H9 (cell line): ENCODE measurements at regions not wholly inside any gene's neighbourhood (a gene's known extent, or its start where the extent isn't known, plus 50 kb on each side); places are given as distances from the start of the nearest gene placed in this dataset.

Source experiments
- DNase-seq: peaks from one replicate; pipeline ENCODE4 v3.0.0-alpha.2; 2017
- H2AFZ ChIP-seq: one replicate; pipeline ENCODE4 v1.6.1; 2013; ENCODE audit warnings: mild to moderate bottlenecking, low read length, control low read depth, moderate library complexity
- H2AK5ac ChIP-seq: 2 replicates; pipeline ENCODE4 v1.6.1; 2013; ENCODE audit warnings: low read length, control low read depth, mixed read lengths; ENCODE audit not compliant: insufficient read length
- H2BK120ac ChIP-seq: one replicate; pipeline ENCODE4 v1.6.1; 2013; ENCODE audit warnings: low read depth, mild to moderate bottlenecking, low read length, control low read depth, inconsistent platforms; ENCODE audit not compliant: poor library complexity, severe bottlenecking
- H2BK12ac ChIP-seq: 2 replicates; pipeline ENCODE4 v1.6.1; 2013; ENCODE audit warnings: low read length, control low read depth, mixed read lengths, low read depth; ENCODE audit not compliant: insufficient read length
- H2BK15ac ChIP-seq: 2 replicates; pipeline ENCODE4 v1.6.1; 2013; ENCODE audit warnings: low read depth, low read length, control low read depth
- H2BK20ac ChIP-seq: one replicate; pipeline ENCODE4 v1.6.1; 2013; ENCODE audit warnings: low read depth, mild to moderate bottlenecking, low read length, control low read depth, inconsistent platforms; ENCODE audit not compliant: poor library complexity, severe bottlenecking
- H2BK5ac ChIP-seq: 2 replicates; pipeline ENCODE4 v1.6.1; 2013; ENCODE audit warnings: low read length, control low read depth, mixed read lengths; ENCODE audit not compliant: insufficient read length
- H3K14ac ChIP-seq: 2 replicates; pipeline ENCODE4 v1.6.1; 2013; ENCODE audit warnings: low read length, control low read depth; ENCODE audit not compliant: insufficient read depth
- H3K18ac ChIP-seq: 2 replicates; pipeline ENCODE4 v1.6.1; 2013; ENCODE audit warnings: low read depth, mild to moderate bottlenecking, mixed read lengths, low read length, control low read depth; ENCODE audit not compliant: insufficient read length
- H3K23ac ChIP-seq: 2 replicates; pipeline ENCODE4 v1.6.1; 2013; ENCODE audit warnings: low read length, control low read depth, mixed read lengths, low read depth; ENCODE audit not compliant: insufficient read length
- H3K23me2 ChIP-seq: 2 replicates; pipeline ENCODE4 v1.6.1; 2013; ENCODE audit warnings: low read depth, mild to moderate bottlenecking, mixed read lengths, low read length, control low read depth; ENCODE audit not compliant: insufficient read length, poor library complexity, severe bottlenecking
- H3K27ac ChIP-seq: 2 replicates; pipeline ENCODE4 v1.5.1; 2013; ENCODE audit warnings: low read length, control low read depth, mixed read lengths, low read depth; ENCODE audit not compliant: insufficient read length
- H3K27me3 ChIP-seq: 2 replicates; pipeline ENCODE4 v1.6.1; 2013; ENCODE audit warnings: low read length, control low read depth, inconsistent platforms; ENCODE audit not compliant: insufficient read depth
- H3K4ac ChIP-seq: 2 replicates; pipeline ENCODE4 v1.6.1; 2013; ENCODE audit warnings: low read depth, mild to moderate bottlenecking, control low read depth, inconsistent platforms, low read length, moderate library complexity
- H3K4me1 ChIP-seq: 2 replicates; pipeline ENCODE4 v1.6.1; 2013; ENCODE audit warnings: low read length, control low read depth, inconsistent platforms; ENCODE audit not compliant: insufficient read depth
- H3K4me2 ChIP-seq: 2 replicates; pipeline ENCODE4 v1.6.1; 2013; ENCODE audit warnings: low read length, control low read depth, mixed read lengths; ENCODE audit not compliant: insufficient read length, insufficient read depth
- H3K56ac ChIP-seq: 2 replicates; pipeline ENCODE4 v1.6.1; 2013; ENCODE audit warnings: low read depth, mild to moderate bottlenecking, mixed read lengths, low read length, control low read depth; ENCODE audit not compliant: insufficient read length
- H3K79me1 ChIP-seq: 2 replicates; pipeline ENCODE4 v1.6.1; 2013; ENCODE audit warnings: low read depth, mild to moderate bottlenecking, moderate library complexity, low read length, control low read depth, inconsistent platforms; ENCODE audit not compliant: insufficient read depth, poor library complexity, severe bottlenecking
- H3K79me2 ChIP-seq: 2 replicates; pipeline ENCODE4 v1.6.1; 2013; ENCODE audit warnings: low read length, control low read depth, inconsistent platforms; ENCODE audit not compliant: insufficient read depth
- H3K9ac ChIP-seq: 2 replicates; pipeline ENCODE4 v1.6.1; 2013; ENCODE audit warnings: low read length, control low read depth, mixed read lengths; ENCODE audit not compliant: insufficient read length; ENCODE audit errors: extremely low read depth
- H3K9me3 ChIP-seq: one replicate; pipeline ENCODE4 v1.6.1; 2013; ENCODE audit warnings: low read depth, low read length, inconsistent platforms; ENCODE audit not compliant: control insufficient read depth
- H3T11ph ChIP-seq: one replicate; pipeline ENCODE4 v1.6.1; 2013; ENCODE audit warnings: mild to moderate bottlenecking, low read length, control low read depth, inconsistent platforms
- H4K20me1 ChIP-seq: one replicate; pipeline ENCODE4 v1.6.1; 2013; ENCODE audit not compliant: control insufficient read depth, insufficient read length, insufficient read depth
- H4K5ac ChIP-seq: 2 replicates; pipeline ENCODE4 v1.6.1; 2013; ENCODE audit warnings: low read depth, mild to moderate bottlenecking, mixed read lengths, low read length, control low read depth; ENCODE audit not compliant: insufficient read length
- H4K8ac ChIP-seq: replicated peaks from 2 replicates; pipeline ENCODE4 v1.6.1; 2013; ENCODE audit warnings: low read length, control low read depth, mixed read lengths, low read depth; ENCODE audit not compliant: insufficient read length
- H4K91ac ChIP-seq: 2 replicates; pipeline ENCODE4 v1.6.1; 2013; ENCODE audit warnings: low read depth, mild to moderate bottlenecking, moderate library complexity, mixed read lengths, low read length, control low read depth; ENCODE audit not compliant: insufficient read length
- H3K27ac Mint-ChIP-seq, 3 experiments: 2 replicates in 2 of 3; 3 replicates in 1 of 3; pipeline ENCODE4 v1.8.0; 2020 to 2021; ENCODE audit warnings: mixed read lengths in 3 of 3, mild to moderate bottlenecking in 1 of 3, moderate library complexity in 1 of 3
- H3K27me3 Mint-ChIP-seq: 2 replicates; pipeline ENCODE4 v1.8.0; 2021; ENCODE audit warnings: low read depth, mild to moderate bottlenecking, moderate library complexity, mixed read lengths
- H3K36me3 Mint-ChIP-seq, 3 experiments: 2 replicates in 2 of 3; 3 replicates in 1 of 3; pipeline ENCODE4 v1.8.0; 2020 to 2021; ENCODE audit warnings: low read depth in 3 of 3, mixed read lengths in 3 of 3; ENCODE audit not compliant: insufficient read depth in 1 of 3
- H3K4me1 Mint-ChIP-seq, 2 experiments: 2 replicates each; pipeline ENCODE4 v1.8.0; 2020; ENCODE audit warnings: mixed read lengths in 2 of 2
- H3K4me3 Mint-ChIP-seq, 2 experiments: 2 replicates in 1 of 2; 3 replicates in 1 of 2; pipeline ENCODE4 v1.8.0; 2020 to 2021; ENCODE audit warnings: mild to moderate bottlenecking in 2 of 2, mixed read lengths in 2 of 2, moderate library complexity in 1 of 2
- H3K9me3 Mint-ChIP-seq, 2 experiments: 2 replicates in 1 of 2; 3 replicates in 1 of 2; pipeline ENCODE4 v1.8.0; 2020; ENCODE audit warnings: mild to moderate bottlenecking in 2 of 2, mixed read lengths in 2 of 2, moderate library complexity in 1 of 2
- CTCF ChIP-seq: fragments of 200-600 bp; sonication (generic); conservative IDR thresholded peaks from 3 replicates; pipeline ENCODE4 v1.8.0; 2021; ENCODE audit warnings: antibody characterized with exemption, mild to moderate bottlenecking
- WGBS: extraction: QIAGEN DNeasy Blood & Tissue Kit; methylation state at CpG from one replicate; pipeline ENCODE4 v1.1.7; 2013; ENCODE audit warnings: missing lambda C conversion rate, low lambda C conversion rate, mixed read lengths; ENCODE audit not compliant: insufficient read length; ENCODE audit errors: extremely low coverage; 5-methylcytosine and 5-hydroxymethylcytosine counted together

GRCh38 chr9:94164806-94165549 is 80.7 kb downstream of the PTPDC1 start:
- Mint-ChIP-seq H3K4me1 (peaks cover 21 to 28% of the 10 kb centered on the region in 2 experiments), H3K9me3 (no peaks in the 10 kb centered on the region), H3K36me3 (peaks cover 7 to 9% (median 9%) of the 10 kb centered on the region in 3 experiments; a peak in 5 of 7 replicates), H3K27me3 (no peaks in the 10 kb centered on the region), H3K4me3 (peak overlapping the region; percentile 51 to 75), H3K27ac (peak overlapping the region; percentile 47 to 91 (median 87); a peak in 5 of 7 replicates)
- Histone ChIP-seq H3K79me1 (no peaks in the 10 kb centered on the region), H3K14ac (no peak overlapping the region), H4K5ac (no peak overlapping the region), H2AFZ (no peak overlapping the region), H2BK20ac (no peak overlapping the region), H2BK5ac (no peak overlapping the region), H3K9ac (no peak overlapping the region), H3K79me2 (peaks cover 28% of the 10 kb centered on the region; the same call in 1 of the 2 replicates), H3K4me1 (no peaks in the 10 kb centered on the region), H3K4me2 (no peak overlapping the region), H2BK120ac (no peak overlapping the region), H4K20me1 (no peaks in the 10 kb centered on the region), H3K23ac (no peak overlapping the region), H3K9me3 (no peaks in the 10 kb centered on the region), H2BK12ac (no peak overlapping the region), H3K23me2 (no peaks in the 10 kb centered on the region), H3T11ph (no peak overlapping the region), H4K91ac (no peak overlapping the region), H3K27ac (no peak overlapping the region), H3K18ac (no peak overlapping the region), H3K4ac (no peak overlapping the region), H3K27me3 (no peaks in the 10 kb centered on the region), H3K56ac (no peak overlapping the region), H2AK5ac (no peak overlapping the region), H2BK15ac (no peak overlapping the region), H4K8ac (no peak overlapping the region)
- DNase-seq: no peak
- no peak for TF ChIP-seq CTCF
- no CpG with 5 or more reads among the region's 5 CpGs for WGBS
